ENCODE measurements at regions not wholly inside any gene's neighbourhood (a gene's known extent, or its start where the extent isn't known, plus 50 kb on each side); places are given as distances from the start of the nearest gene placed in this dataset.

- Histone ChIP-seq H3K27me3 (no peaks in the 10 kb centered on the region), H3K4me3 (no peak overlapping the region), H3K9me3 (no peaks in the 10 kb centered on the region), H3K36me3 (no peaks in the 10 kb centered on the region), H3K27ac (no peak overlapping the region), H3K4me1 (no peaks in the 10 kb centered on the region)
- DNase-seq: no peak
- intact Hi-C loops (cut with DNase I): no loop called here
- TF ChIP-seq, protein P1, sequence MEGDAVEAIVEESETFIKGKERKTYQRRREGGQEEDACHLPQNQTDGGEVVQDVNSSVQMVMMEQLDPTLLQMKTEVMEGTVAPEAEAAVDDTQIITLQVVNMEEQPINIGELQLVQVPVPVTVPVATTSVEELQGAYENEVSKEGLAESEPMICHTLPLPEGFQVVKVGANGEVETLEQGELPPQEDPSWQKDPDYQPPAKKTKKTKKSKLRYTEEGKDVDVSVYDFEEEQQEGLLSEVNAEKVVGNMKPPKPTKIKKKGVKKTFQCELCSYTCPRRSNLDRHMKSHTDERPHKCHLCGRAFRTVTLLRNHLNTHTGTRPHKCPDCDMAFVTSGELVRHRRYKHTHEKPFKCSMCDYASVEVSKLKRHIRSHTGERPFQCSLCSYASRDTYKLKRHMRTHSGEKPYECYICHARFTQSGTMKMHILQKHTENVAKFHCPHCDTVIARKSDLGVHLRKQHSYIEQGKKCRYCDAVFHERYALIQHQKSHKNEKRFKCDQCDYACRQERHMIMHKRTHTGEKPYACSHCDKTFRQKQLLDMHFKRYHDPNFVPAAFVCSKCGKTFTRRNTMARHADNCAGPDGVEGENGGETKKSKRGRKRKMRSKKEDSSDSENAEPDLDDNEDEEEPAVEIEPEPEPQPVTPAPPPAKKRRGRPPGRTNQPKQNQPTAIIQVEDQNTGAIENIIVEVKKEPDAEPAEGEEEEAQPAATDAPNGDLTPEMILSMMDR (IDR thresholded peaks at IDR 0.05): no peak
- ATAC-seq: no peak
These were observed 352.9 kb downstream of the LPIN1 start for GRCh38 chr2:12099374-12099773.

DNA sequence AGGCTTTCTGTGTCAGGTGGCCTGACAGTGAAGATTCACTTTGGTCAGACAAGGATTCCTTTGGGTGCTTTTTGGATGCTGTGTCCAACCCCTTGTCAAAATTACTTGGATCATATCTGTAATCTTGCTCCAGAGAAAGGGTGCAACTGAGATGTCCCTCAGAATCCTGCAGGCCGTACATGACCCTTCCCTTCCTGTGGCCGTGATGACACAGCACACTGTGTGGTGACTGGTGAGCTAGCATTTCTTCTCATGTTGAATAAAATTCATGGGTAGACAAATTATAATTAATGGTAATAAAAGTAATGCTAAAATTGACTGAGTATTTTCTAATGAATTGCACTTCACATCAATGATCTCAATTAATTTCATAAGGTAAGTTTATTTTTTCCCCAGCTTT, 356.2 kb downstream of the LPIN1 start:
- TF ChIP-seq, protein P1 (IDR thresholded peaks at IDR 0.05): no peak
- no peak for ATAC-seq
- H3K4me3 ChIP-seq: no peak overlapping the region

DNA sequence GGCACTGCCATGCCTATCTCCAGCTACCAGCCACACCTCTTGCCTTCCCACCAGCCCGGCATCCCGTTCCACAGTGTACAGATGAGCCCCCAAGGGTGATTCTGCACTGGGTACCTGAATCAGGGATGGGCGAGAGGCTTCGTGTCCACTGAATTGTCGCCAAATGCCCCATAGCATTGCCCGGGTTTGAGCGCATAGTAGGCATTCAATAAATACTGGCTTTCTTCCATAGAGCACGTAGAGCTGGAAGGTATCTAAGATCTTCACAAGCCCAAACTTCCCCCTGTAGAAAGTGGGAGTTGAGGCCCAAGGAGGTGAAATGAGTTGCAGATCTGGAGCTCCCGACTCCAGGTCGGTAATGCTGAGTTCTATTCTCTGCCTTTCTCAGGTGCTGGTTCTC, 358.7 kb downstream of the LPIN1 start:
- TF ChIP-seq, protein P1 (IDR thresholded peaks at IDR 0.05): no peak
- ATAC-seq (no peak), DNase-seq (no peak)
- no peak overlapping the region for H3K27ac ChIP-seq
- peaks cover 6% of the 10 kb centered on the region for H3K4me1 ChIP-seq
- intact Hi-C loops (cut with DNase I): no loop called here
- no peaks in the 10 kb centered on the region for H3K36me3 ChIP-seq
- H3K4me3 ChIP-seq: no peak overlapping the region
- H3K9me3 ChIP-seq: no peaks in the 10 kb centered on the region
- H3K27me3 ChIP-seq: no peaks in the 10 kb centered on the region

More for the DNA sequence above, 356.2 kb downstream of the LPIN1 start:
- H3K36me3 ChIP-seq: no peaks in the 10 kb centered on the region
- H3K4me1 ChIP-seq: peaks cover 6% of the 10 kb centered on the region
- no peaks in the 10 kb centered on the region for H3K9me3 ChIP-seq
- DNase-seq: no peak
- H3K27ac ChIP-seq: no peak overlapping the region
- intact Hi-C loops (cut with DNase I): no loop called here
- no peaks in the 10 kb centered on the region for H3K27me3 ChIP-seq

GRCh38 chr2:12106440-12107080, 360.1 kb downstream of the LPIN1 start:
- Histone ChIP-seq H3K9me3 (no peaks in the 10 kb centered on the region), H3K27ac (no peak overlapping the region), H3K36me3 (no peaks in the 10 kb centered on the region), H3K4me3 (no peak overlapping the region), H3K27me3 (no peaks in the 10 kb centered on the region), H3K4me1 (peaks cover 6% of the 10 kb centered on the region)
- ATAC-seq (peak; percentile 49), DNase-seq (no peak)
- TF ChIP-seq, protein P1 (IDR thresholded peaks at IDR 0.05): no peak
- intact Hi-C loops (cut with DNase I): no loop called here

DNA sequence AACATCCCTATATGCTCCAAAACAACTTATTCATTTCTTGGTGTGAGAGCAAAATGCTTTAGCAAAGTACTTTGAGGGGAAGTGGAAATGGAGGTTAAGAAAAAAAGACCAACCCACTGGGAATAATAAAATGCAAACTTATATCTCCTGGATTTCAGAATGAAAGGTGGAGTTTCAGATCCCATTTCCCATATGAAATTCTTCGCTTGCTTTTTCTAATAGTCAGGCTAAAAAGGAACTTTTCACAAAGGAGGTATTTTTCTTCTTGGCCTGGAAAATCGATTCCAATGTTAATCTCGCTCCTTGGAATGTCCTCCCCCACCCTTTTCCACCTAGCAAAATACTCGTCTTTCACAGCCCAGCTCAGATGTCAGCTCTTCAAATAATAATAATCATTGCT, 360.9 kb downstream of the LPIN1 start:
- DNase-seq (no peak), ATAC-seq (no peak)
- H3K4me1 ChIP-seq: peaks cover 6% of the 10 kb centered on the region
- intact Hi-C loops (cut with DNase I): no loop called here
- no peak overlapping the region for H3K4me3 ChIP-seq
- TF ChIP-seq, protein P1 (IDR thresholded peaks at IDR 0.05): no peak
- H3K27ac ChIP-seq: no peak overlapping the region
- H3K9me3 ChIP-seq: no peaks in the 10 kb centered on the region
- H3K36me3 ChIP-seq: no peaks in the 10 kb centered on the region
- no peaks in the 10 kb centered on the region for H3K27me3 ChIP-seq

DNA sequence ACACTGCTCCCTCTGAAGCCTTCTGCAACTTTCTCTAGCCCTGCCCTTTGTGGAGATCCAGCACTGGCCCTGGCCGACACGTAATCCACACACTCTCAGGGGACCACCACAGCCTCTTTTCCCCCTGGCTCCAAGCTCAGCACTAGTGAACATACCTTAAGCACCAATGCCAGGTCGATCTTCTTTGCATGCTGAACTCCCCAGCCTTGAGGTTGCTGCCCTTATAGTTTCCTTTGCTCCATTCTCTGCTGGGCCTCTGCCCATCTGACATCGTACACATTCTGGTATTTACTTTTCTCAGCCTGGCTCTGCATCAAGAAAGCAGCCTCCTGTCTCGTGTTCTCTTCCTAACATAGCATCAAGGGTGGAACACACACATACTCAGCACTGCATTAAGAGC, 361.5 kb downstream of the LPIN1 start:
- Histone ChIP-seq H3K27ac (no peak overlapping the region), H3K36me3 (no peaks in the 10 kb centered on the region), H3K27me3 (no peaks in the 10 kb centered on the region), H3K9me3 (no peaks in the 10 kb centered on the region), H3K4me1 (peaks cover 6% of the 10 kb centered on the region), H3K4me3 (no peak overlapping the region)
- intact Hi-C loops (cut with DNase I): no loop called here
- ATAC-seq: no peak
- TF ChIP-seq, protein P1 (IDR thresholded peaks at IDR 0.05): no peak
- no peak for DNase-seq
